HG02981 (cell line): ENCODE measurements at regions not wholly inside any gene's neighbourhood (a gene's known extent, or its start where the extent isn't known, plus 50 kb on each side); places are given as distances from the start of the nearest gene placed in this dataset.

Source experiments
- ATAC-seq: cut with Tn5 transposase; IDR thresholded peaks from one replicate; pipeline ENCODE4 v1.9.1; 2021; ENCODE audit warnings: mild to moderate bottlenecking, moderate library complexity; ENCODE audit not compliant: unreplicated experiment

DNA sequence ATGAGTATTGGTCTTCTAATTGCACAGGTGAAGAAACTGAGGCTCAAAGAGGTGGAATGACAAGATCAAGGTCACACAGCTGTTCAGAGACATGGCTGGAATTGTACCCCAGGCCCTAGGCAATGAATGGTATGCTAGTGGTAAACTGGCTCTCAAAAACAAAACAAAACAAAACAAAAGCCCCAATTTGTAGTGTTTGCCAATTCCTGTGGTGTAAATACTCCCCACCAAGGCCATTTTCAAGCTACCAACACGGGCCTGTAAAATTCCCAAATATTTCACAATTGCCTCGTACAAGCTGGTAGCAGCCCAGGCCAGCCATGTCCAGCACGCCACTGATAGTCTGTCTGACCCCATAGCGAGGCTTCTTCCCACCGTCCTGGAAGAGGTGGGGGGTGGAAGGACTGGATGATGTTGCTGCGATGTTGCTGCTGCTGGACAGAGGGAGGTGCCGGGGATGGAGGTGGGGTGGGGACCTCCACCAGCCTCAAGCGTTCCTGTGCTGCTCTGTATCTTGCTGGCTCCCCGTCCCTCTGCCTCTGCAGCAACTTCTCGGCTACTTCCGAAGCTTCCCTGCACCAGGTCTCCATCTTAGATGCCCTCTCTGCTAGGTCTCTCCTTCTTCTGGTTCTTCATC, 62.2 kb upstream of the RUNX3 start:
- no peak for ATAC-seq

DNA sequence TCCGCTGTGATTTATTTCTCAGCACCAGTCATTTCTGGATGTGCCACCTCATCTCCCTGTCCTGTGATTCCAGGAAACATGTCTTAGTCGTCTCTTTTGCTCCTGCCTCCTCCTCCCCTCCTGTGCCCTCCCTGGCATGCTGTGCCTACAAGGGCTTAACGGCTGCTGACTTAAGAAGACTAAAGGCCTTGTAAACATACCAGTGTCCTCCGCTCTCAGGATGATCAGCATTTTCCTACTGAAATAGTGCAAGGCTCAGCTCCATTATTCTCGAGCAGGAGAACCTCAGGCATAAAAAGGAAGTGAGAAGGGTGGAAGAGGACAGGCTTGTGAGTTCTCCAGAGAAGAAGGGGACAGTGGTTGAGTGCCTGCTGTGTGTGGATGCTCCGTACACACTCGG, 61.6 kb upstream of the RUNX3 start:
- no peak for ATAC-seq

DNA sequence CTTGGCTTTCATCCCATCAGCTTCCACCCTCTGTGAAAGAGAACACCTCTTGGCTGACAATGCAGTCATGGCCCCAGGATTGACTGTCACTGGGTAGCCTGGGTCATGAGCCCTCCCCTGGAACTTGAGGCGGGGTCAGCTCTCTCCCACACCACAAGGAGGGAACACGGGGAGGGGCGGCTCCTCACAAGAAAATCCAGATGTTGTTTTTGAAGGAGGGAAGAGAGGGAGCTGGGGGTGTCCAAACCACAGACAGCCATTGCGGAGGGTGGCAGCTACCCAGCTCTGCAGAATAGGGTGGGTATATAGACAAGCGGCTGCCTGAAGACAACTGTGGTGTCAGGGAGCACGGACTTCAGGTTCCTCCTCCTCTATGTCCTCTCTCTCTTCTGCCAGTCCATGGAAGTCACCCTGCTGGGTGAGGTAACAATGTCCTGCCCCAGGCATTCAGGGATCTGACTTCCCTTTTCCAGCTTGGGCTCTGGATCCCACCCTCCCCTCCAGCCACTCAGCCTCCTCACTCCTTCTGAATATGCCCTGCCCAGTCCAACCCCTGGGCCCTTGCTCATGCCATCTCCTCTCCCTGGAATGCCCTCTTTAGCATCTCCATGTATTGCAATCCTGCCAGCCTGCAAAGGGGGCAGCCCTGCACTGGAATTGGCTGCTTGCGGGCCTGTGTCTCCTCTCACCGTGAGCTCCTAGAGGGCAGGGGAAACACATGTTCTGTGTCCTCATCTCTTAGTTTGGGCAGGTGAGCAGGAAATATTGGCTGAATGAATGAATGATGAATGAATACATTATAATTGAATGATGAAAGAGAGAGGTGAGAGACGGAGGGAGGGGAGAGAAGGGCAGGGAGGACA, 60.9 kb upstream of the RUNX3 start:
- ATAC-seq, result no peak

DNA sequence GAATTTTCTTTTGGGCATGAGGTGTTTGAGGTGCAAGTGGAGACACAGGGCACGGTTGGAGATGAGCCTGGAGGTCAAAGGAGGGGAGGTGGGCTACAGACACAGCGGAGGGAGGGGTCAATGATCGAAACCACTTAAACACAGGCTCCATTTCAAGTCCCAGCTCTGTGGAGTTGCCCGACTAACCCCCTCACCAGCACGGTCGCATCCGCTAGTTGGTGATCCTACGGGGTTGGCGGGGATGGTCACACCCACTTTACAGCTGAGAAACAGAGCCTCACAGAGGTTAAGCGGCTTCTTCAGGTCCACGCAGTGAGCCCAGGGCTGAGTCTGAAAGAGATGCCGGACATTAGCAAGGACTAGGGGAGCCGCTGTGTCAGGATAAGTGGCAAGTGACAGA, 60.1 kb upstream of the RUNX3 start:
- no peak for ATAC-seq

DNA sequence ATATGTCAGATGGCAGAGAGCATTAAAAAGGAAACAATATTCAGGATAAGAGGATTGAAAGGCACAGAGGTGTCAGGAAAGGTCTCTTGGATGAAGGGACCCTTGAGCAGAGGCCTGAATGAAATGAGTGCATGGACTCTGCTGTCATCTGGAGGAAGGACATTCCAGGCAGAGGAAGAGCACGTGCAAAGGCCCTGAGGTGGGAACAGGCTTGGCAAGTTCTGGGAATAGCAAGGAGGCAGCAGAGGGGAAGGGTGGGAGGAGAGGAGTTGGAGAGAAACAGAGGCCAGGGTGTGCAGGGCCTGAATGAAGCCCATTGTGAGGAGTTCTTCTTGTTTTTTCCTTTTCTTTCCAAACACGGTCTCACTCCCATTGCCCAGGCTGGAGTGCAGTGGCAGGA, 59.0 kb upstream of the RUNX3 start:
- no peak for ATAC-seq

DNA sequence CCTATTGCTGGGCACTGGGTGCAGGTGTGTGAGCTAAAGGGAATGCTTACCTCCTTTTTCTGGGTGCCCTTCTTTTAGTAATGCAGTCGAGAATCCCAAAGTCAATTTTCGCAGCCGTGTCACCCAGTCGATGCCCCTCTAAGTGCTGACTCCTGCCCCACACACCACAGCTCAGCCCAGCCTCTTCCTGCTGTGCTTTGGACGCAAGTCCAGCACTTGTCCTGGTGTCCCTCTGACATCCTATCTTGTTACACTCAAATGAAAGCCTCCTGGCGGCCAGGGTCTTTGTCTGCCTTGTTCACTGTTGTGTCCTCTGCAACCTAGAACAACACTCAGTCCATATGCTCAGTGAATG, 58.5 kb upstream of the RUNX3 start:
- no peak for ATAC-seq

DNA sequence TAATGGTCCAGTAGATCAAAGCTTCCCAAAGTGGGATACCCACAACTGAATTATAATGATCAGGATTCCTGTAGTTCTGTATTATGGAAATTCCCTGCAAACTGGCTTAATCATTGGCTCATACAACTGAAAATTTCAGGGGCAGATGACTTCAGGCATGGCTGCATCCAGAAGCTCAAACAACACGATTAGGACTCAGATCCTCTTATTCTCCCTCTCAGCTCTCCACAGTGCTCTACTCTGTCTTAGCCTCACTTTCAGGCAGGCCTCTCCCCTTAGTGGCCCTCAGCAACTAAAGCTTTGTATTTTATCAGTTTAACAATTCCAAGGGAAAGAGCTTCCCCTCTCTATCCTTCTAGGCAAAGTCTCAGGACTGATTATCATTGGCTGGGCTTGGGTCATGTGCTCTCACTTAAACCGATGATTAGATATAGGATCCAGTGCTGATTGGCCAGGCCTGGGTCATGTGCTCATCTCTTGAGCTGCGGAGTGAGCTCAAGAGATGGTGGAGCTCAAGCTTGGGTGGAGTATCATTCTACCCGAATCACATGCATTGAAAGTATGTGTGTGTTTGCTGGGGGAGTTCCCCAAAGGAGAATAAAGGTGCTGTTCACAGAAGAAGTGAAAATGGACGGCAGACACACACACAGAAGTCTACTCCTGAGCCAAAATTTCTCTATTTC, 57.9 kb upstream of the RUNX3 start:
- no peak for ATAC-seq

DNA sequence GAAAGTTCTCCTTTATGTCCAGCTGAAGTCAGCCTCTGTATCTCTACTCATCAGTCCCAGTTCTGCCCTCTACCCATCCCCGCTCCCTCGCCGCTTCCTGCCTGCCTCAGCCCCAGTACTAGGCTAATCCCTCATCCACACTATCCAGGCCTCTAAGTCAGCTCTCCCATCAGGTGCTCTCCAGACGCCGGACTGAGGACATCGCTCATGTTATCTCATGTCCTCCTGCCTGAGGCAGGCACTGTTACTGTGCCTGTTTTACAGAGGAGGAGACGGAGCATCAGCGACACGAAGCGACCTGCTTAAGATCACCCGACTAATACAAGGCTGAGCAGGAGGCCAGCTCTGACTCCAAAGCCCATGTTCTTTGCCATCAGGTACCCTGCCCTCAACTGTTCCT, 57.3 kb upstream of the RUNX3 start:
- no peak for ATAC-seq

DNA sequence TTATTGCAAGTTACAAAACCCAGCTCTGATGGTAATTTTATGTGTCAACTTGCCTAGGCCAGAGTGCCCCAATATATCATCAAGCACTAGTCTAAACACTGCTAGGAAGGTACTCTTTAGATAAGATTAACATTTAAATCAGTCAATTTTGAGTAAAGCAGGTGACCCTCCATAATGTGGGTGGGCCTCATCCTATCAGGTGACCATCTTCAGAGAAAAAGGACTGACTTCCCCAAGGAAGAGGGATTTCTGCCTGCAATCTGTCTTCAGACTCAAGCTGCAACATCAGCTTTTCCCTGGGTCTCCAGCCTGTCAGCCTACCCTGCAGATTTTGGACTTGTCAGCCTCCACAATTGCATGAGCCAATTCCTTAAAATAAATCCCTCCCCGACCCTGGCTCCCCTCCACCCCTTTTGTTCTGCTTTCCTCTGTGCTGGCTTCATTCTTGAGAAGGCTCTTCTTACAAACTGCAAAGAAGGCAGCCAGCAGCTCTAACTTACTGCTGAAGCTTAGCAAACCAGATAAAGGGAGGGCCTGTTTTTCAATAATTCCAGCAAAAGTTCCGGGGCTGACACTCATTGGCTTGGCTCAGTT, 56.4 kb upstream of the RUNX3 start:
- ATAC-seq, result no peak

DNA sequence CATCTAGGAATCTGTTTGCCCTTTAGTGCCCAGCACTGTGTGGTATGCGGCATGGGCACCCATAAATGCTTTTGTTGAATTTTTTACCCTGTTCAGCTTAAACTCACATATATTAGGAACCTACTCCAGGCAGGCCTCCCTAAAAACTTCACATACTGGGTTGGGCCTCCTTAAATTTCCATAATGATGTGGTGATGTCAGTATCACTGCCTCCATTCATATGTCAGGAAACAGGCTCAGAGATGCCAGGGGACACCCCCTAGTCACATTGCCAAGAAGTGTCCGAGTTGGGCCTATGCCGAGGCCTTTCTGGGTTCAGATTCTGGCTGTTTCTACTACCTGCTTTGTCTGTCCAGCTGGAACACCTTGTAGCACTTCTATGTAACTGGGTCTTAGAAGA, 55.7 kb upstream of the RUNX3 start:
- no peak for ATAC-seq

DNA sequence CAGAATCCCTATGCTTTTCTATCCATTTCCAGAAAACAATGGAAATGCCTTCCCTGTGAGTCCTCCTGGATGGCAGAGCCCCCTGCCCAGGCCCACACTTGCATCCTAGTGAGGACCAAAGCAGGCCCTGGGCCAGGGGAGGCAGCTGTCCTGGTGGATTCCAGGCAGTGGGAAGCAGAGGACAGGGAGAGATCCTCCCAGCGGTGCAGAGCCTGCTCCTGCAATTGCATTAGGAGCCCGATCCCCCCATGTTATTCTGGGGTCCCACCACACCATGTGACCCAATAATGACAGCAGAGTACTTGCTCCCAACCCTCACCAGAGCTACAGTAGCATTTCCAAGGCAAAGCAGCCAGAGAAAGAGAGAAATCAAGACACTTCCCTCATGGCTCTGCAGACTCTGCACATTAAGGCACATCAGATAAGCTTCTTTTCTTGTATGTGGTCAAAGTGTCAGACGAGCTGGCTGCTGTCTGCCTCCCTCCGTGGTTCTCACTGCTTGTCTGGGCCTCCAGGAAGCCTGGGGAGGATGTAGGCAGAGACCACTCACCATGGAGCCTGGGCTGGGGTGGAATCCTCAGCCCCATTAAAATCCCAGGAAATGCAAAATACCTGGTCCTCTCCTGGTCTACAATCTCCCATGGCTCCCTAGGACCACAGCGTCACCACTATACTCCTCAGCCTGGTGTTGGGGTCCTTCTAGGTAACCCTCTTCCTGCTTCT, 54.9 kb upstream of the RUNX3 start:
- no peak for ATAC-seq

DNA sequence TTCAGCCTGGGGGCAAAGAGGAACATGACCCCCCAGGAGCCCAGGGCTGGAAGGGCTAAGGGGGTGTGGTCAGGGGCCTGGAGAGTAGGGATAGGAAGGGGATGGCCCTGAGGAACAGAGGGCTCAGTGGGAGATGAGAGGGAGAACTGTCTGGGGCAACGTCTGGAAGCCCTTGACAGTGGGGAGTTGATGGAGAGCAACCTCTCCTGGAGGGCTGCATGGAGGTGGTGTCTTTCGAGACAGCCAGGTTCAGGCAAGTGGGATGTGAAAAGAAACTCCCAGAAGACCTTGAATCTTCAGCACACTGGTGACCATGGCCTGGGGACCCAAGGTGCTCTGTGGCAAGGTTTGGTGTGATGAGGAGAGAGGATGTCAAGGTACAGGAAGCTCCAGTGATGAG, 54.2 kb upstream of the RUNX3 start:
- ATAC-seq, result no peak

DNA sequence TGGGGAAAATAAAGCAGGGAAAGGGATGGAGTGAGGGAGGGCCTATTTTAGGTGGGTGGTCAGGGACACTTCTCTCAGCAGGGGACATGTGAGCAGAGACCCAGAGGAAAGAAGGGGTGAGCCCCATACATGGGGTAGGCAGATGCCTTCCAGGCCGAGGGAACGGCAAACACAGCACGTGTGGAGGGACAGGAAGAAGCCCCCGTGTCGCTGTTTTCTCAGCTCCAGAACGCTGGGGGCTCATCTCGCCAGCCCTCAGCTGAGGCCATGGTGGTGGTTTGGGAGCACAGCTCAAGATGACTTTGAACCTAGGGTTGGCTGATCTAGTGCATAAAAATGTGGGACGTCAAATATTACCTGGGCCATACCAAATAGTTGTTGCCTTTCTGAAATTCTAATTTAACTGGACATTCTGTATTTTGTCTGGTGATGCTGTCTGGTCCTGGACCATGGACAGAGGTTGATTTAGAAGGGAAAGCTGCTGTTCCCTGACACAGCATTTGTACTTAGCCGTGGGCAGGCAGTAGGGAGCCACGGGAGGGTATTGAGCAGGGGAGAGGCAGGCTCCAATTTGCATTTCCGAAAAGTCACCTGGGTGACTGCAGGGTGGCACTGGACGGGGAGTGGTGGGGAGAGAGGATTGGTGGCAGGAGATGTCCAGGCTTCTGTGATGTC, 53.1 kb upstream of the RUNX3 start:
- no peak for ATAC-seq

DNA sequence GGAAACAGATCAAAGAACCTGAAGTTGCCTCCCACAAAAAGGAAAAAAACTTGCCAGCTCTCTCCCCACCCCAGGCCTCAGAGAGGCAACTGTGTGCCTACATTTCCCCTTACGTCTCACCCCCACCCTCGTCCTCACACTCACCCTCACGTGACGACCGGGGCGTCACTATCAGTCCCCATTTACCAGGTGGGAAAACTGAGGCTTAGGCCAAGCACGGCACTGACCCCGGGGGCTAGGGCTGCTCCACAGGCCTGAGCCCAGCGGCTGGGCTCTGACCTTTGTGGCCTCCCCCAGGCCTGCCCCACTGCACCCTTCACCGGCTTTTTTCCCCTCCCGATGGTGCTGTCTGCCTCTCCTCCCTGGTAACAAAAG, 51.5 kb upstream of the RUNX3 start:
- ATAC-seq, result no peak

DNA sequence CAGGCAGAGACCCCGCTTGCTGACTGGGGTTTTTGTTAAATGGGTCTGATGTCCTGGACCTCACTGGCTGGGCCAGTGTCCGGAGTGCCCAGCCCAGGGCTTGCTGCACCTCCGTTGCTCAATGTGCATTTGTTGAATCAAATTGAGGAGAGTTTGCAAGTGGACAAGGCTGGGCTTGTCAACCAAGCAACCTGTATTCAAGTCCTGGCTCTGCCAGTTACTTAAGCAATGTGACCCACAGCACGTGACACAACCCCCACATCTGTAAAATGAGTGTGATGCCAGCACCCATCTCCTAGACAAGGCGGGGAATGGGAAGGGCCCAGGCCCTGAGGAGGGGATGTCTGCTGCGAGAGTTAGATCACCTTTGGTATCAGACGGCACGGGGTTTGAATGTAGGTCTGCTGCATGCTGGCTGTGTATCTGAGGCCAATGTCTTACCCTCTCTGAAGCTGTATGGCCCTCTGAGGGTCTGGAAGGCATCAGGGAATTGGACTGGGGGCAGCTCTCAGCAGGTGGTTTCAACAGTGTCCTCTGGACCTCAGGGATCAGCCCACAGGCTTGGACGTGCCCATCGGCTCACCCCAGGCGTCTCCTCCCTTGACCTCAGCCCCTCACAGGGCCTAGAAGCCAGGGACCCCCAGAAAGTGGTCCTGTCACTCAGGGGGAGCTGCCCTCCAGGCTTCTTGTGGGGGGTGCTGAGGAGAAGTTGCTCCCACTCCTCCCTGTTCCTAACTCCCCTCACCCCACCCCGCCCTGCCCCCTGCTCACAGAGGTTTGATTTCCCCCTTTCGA, 51.0 kb upstream of the RUNX3 start:
- no peak for ATAC-seq
